ENCODE measurements at regions not wholly inside any gene's neighbourhood (a gene's known extent, or its start where the extent isn't known, plus 50 kb on each side); places are given as distances from the start of the nearest gene placed in this dataset.

DNA sequence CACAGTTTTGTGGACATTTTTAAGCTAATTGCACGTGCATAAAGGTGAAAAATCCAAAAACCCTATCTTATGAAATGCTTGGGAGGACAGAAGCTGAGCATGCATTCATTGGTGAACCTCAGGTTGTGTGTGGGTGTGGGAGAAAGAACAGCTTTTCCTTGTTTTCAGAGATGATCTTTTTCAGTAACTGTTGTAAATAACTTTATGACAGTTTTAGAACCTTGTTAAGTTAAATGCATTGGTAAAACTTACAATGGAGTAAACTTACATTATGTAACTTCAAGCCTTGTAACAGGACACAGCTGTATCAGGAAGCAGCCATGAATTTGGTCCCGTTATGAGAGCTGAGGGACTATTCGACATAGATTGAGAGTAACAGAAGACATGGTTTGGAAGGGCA lies 587.4 kb downstream of the GALC start:
- H3K4me3 ChIP-seq, result no peak overlapping the region
- no peaks in the 10 kb centered on the region for H3K36me3 ChIP-seq
- H3K27ac ChIP-seq, result no peak overlapping the region
- no peak for DNase-seq (ENCODE audit: low spot score in 2 of 2)
- H3K4me1 ChIP-seq, result peaks cover 0 to 8% (median 0%) of the 10 kb centered on the region in 4 donors
- no peaks in the 10 kb centered on the region for H3K27me3 ChIP-seq
- H3K9me3 ChIP-seq, result no peaks in the 10 kb centered on the region
- TF ChIP-seq POLR2A (IDR thresholded peaks at IDR 0.05), result no peak
- TF ChIP-seq, protein P1, sequence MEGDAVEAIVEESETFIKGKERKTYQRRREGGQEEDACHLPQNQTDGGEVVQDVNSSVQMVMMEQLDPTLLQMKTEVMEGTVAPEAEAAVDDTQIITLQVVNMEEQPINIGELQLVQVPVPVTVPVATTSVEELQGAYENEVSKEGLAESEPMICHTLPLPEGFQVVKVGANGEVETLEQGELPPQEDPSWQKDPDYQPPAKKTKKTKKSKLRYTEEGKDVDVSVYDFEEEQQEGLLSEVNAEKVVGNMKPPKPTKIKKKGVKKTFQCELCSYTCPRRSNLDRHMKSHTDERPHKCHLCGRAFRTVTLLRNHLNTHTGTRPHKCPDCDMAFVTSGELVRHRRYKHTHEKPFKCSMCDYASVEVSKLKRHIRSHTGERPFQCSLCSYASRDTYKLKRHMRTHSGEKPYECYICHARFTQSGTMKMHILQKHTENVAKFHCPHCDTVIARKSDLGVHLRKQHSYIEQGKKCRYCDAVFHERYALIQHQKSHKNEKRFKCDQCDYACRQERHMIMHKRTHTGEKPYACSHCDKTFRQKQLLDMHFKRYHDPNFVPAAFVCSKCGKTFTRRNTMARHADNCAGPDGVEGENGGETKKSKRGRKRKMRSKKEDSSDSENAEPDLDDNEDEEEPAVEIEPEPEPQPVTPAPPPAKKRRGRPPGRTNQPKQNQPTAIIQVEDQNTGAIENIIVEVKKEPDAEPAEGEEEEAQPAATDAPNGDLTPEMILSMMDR (IDR thresholded peaks at IDR 0.05), result no peak
- no peak for TF ChIP-seq EP300 (IDR thresholded peaks at IDR 0.05)
- WGBS, 2 donors, result 38 to 52% methylated on average over 3 of the region's 3 CpGs

DNA sequence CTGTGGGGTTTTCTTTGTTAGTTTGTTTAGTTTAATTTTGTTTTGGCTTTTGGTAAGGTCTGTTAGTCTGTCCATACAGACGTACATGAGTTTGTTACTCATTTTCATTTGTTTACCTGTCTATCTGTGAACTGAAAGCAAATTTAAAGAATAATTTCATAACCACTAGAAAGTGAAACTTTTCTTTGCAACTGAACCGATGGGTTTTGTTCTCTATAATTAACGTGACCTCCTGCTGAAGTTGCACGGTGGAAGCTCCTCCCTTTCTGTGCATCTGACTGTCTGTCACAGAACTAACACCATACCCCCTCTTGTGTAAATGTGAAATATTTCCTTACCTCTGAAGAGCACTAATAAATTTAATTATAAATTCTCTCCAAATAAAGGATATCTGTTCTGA lies 595.5 kb downstream of the GALC start:
- H3K9me3 ChIP-seq, result no peaks in the 10 kb centered on the region
- H3K4me1 ChIP-seq, result no peaks in the 10 kb centered on the region
- WGBS, 2 donors, result 58 to 65% methylated on average over 4 of the region's 4 CpGs
- H3K27me3 ChIP-seq, result no peaks in the 10 kb centered on the region
- no peak overlapping the region for H3K4me3 ChIP-seq
- DNase-seq (ENCODE audit: low spot score in 2 of 2), result no peak
- H3K27ac ChIP-seq, result no peak overlapping the region
- TF ChIP-seq EP300 (IDR thresholded peaks at IDR 0.05), result no peak
- TF ChIP-seq, protein P1 (IDR thresholded peaks at IDR 0.05), result no peak
- no peaks in the 10 kb centered on the region for H3K36me3 ChIP-seq

DNA sequence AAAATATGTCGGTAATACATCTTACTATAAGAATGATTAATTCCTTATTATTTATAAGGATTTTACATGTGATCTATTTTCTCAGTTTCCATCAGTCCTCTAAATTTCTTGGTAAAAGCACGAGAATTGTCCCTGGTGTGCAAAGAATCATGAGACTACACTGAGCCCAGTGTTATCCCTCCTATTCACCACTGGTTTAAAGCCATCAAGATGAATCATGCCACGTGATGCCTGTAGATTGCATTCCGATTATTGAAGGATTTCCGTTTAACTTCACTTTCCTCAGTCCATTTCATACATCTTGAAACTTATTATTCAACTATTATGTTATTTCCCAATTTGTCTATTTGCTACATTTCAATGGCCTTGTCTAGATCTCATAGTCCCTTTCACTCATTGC lies 601.9 kb downstream of the GALC start:
- 63 to 69% methylated on average over 5 of the region's 5 CpGs for WGBS, 2 donors
- H3K27me3 ChIP-seq, result no peaks in the 10 kb centered on the region

DNA sequence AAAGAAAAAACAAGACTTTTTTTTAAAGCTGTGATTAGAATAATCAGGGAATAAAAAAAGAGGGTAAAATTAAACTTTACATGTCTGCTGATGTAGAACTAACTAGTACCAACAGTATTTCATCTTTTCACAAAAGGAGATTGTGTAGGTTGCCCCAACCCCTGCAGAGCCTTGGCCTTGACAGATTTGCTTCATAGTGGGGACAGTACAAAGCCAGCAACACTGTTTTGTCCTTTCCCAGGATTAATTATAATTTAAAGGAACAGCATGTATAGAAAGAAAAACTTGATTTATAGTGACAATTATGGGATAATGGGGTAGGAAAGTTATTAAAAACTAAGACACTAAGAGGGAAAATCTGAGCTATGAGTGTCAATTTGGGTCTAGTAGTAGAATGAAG lies 604.0 kb downstream of the GALC start:
- Histone ChIP-seq H3K27me3 (no peaks in the 10 kb centered on the region), H3K27ac (no peak overlapping the region), H3K9me3 (no peaks in the 10 kb centered on the region), H3K36me3 (no peaks in the 10 kb centered on the region), H3K4me1 (no peaks in the 10 kb centered on the region), H3K4me3 (no peak overlapping the region)
- no peak for DNase-seq (ENCODE audit: low spot score in 2 of 2)
- TF ChIP-seq, protein P1 (IDR thresholded peaks at IDR 0.05), result no peak
- no peak for TF ChIP-seq POLR2A (IDR thresholded peaks at IDR 0.05)
- TF ChIP-seq EP300 (IDR thresholded peaks at IDR 0.05), result no peak

More for the DNA sequence above, 601.9 kb downstream of the GALC start:
- TF ChIP-seq EP300 (IDR thresholded peaks at IDR 0.05), result no peak
- TF ChIP-seq, protein P1 (IDR thresholded peaks at IDR 0.05), result no peak
- TF ChIP-seq POLR2A (IDR thresholded peaks at IDR 0.05), result no peak
- no peak overlapping the region for H3K27ac ChIP-seq
- DNase-seq (ENCODE audit: low spot score in 2 of 2), result no peak
- H3K36me3 ChIP-seq, result no peaks in the 10 kb centered on the region
- no peaks in the 10 kb centered on the region for H3K4me1 ChIP-seq
- H3K4me3 ChIP-seq, result no peak overlapping the region
- no peaks in the 10 kb centered on the region for H3K9me3 ChIP-seq

DNA sequence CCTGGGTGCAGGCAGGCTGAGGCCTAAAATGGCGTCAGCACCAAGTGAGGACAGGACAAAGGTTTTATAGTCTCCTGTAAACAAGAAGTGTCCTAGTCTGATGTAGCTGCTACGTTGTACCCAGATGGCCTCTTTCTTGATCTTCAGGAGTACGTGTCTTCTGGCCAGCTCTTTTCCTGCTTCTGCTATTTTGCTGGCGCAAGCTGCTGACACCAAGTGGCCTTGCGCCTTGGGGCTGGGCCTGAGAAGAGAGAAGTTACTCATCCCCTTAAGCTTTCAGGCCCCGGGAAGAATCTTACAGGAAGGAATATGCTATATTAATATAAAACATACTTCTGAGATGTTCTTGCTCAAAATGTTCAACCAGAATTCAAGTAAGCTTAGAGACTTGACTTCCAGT lies 605.2 kb downstream of the GALC start:
- TF ChIP-seq POLR2A (IDR thresholded peaks at IDR 0.05) (no peak), EP300 (IDR thresholded peaks at IDR 0.05) (no peak)
- TF ChIP-seq, protein P1 (IDR thresholded peaks at IDR 0.05), result no peak
- Histone ChIP-seq H3K36me3 (no peaks in the 10 kb centered on the region), H3K4me3 (no peak overlapping the region), H3K27me3 (no peaks in the 10 kb centered on the region), H3K9me3 (peaks cover 0 to 3% (median 0%) of the 10 kb centered on the region in 4 donors), H3K4me1 (no peaks in the 10 kb centered on the region), H3K27ac (no peak overlapping the region)
- WGBS, 2 donors, result 90 to 92% methylated on average over 6 of the region's 6 CpGs
- DNase-seq (ENCODE audit: low spot score in 2 of 2), result no peak
